ENCODE measurements at regions not wholly inside any gene's neighbourhood (a gene's known extent, or its start where the extent isn't known, plus 50 kb on each side); places are given as distances from the start of the nearest gene placed in this dataset.
"Not testable (repeated sequence)": the region's sequence is repeated elsewhere in the genome, so short reads cannot be mapped to it uniquely, and the experiment has no call there.

DNA sequence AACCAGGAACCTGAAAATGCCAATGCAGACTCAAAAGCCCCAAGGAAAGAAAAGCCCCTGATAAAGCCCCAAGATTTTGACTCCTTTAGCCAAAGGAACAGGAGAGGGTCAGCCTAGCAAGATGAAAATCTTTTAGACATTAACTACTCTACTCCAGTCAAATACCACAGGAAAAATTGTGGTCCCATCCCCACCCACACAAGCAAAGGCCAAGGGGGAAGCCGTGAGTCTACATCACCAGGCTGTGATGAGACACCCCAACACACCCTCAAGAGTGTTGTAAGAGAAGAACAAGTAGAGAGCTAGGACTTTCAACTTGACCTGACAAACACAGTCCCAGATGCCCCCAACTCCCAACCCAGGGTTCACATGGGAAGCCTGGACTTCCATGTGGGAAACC is 192.8 kb upstream of the NR5A2 start:
- no peak for FAIRE-seq

- no peak for FAIRE-seq
Observed at GRCh38 chr1:199836430-199836829, 191.1 kb upstream of the NR5A2 start.

DNA sequence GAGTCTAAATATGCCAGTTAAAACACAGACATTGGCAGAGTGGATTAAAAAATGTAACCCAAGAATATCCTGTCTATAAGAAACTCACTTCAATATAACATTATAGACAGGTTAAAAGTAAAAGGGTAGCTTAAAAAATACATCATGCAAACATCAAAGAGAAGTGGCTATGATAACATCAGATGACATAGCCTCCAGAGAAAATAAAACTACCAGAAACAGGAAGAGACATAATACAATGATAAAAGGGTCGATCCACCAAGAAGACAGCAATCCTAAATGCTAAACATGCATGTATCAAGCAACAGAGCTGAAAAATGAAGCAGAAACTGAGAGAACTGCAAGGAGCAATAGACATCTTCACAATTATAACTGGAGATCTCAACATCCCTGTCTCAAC is 190.2 kb upstream of the NR5A2 start:
- FAIRE-seq, result no peak

DNA sequence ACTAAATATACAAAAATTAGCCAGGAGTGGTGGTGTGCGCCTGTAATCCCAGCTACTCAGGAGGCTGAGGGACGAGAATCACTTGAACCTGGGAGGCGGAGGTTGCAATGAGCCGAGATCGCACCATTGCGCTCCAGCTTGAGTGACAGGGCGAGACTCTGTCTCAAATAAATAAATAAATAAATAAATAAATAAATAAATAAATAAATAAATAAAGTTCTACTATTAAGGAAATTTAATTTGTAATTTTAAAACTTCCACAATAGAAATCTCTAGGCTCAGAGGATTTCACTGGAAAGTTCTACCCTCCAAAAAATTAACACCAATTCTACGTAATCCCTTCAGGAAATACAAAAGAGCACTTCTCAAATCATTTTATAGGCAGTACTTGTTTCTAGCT is 187.9 kb upstream of the NR5A2 start:
- not testable (repeated sequence) for FAIRE-seq

DNA sequence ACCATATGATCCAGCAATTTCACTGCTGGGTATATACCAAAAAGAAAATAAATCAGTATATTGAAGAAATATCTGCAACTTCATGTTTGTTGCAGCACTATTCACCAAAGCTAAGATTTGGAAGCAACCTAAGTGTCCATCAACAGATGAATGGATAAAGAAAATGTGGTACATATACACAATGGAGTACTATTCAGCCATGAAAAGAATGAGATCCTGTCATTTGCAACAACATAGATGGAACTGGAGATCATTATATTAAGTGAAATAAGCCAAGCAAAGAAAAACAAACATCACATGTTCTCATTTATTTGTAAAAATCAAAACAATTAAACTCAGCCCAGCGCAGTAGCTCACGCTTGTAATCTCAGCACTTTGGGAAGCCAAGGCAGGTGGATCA is 184.4 kb upstream of the NR5A2 start:
- not testable (repeated sequence) for FAIRE-seq

- FAIRE-seq, result no peak
Observed at GRCh38 chr1:199843861-199844260, 183.6 kb upstream of the NR5A2 start.

DNA sequence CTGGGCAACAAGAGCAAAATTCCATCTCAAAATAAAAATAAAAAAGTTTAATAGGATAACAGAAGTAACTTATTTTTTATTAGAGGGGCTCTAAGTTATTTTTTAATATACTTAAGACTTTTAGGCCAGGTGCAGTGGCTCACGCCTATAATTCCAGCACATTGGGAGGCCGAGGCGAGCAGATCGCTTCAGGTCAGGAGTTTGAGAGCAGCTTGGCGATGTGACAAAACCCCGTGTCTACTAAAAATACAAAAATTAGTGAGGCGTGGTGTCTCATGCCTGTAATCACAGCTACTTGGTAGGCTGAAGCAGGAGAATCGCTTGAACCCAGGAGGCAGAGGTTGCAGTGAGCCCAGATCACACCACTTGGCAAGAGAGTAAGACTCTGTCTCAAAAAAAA is 180.5 kb upstream of the NR5A2 start:
- no peak for FAIRE-seq

GRCh38 chr1:199851439-199852140 is 175.9 kb upstream of the NR5A2 start:
- no peak for FAIRE-seq

GRCh38 chr1:199854686-199855321 is 172.7 kb upstream of the NR5A2 start:
- FAIRE-seq, result no peak

- FAIRE-seq, result no peak
Observed at GRCh38 chr1:199855580-199855979, 171.9 kb upstream of the NR5A2 start.

DNA sequence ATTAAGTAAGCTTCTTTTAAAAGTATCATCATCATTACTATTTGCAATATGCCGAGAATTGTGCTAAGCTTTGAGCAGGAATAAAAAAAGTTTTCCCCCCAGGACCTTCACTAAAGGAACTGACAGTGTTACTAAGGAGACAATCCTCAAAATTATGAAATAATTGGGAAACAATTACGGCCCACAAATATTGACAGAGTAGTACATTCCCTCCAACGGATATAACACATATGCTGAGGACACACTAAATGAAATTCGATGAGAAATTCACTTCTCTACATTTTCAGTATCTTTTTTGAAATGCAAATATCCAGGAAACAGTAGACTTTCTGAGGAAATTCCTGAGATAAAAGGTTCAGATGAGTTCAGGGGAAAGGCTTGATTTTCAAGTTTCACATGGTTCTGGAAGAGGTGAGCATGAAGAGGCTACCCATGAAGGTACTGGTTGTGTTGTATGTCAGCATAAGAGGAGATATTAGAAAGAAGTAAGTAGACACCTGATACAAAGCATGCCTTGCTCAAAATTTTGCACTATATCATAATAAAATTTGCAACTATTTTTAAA is 171.2 kb upstream of the NR5A2 start:
- no peak for FAIRE-seq

- FAIRE-seq, result no peak
Observed at GRCh38 chr1:199857108-199857507, 170.4 kb upstream of the NR5A2 start.

DNA sequence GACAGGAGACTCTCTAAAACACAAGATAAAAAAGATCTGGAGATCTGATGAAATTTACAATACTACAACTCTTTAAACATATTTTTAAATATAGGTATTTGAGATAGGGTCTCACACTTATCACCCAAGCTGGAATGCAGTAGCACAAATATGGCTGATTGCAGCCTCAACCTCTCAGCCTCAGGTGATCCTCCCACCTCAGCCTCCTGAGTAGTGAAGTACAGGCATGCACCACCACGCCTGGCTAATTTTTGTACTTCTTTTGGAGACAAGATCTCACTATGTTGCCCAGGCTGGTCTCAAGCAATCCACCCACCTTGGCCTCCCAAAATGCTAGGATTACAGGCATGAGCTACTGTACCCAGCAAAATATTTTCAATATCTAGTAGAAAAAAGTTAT is 170.0 kb upstream of the NR5A2 start:
- no peak for FAIRE-seq

DNA sequence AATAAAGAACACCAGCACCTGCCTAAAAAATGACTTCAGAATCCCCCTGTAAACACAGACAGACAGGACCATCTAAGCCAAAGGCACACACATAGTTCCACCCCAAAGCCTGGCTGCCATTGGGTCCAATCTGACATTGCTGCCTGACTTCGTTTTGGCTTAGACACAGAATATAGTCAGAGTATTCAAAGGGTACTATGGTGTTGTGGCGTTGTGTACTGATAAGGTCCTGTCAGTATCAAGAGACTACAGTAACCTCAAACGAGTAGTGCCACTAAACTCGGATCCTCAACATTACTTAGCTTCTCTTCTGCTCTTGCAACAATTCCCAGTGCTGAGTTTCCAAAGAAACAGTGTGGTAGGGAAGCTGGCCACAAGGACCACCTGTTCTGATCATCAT is 169.3 kb upstream of the NR5A2 start:
- FAIRE-seq, result no peak

DNA sequence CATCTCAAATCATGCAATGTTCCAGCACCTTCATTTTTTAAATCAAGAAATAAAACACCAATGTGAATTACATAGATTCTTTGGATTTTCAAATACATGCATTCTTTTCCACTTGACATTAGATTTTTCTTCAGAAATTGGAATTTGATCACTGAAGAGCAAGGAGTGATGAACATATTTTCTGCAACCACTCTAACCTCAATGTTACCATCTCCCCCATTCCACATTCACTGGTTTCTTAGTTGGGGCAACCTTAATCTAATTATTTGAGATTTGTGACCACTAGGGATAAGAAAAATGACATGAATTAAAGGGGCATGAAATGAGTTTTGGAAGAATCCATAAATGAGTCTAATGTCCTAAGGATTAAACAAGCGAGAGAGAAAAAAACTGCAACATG is 168.7 kb upstream of the NR5A2 start:
- no peak for FAIRE-seq

- no peak for FAIRE-seq
Observed at GRCh38 chr1:199859491-199859933, 168.0 kb upstream of the NR5A2 start.

DNA sequence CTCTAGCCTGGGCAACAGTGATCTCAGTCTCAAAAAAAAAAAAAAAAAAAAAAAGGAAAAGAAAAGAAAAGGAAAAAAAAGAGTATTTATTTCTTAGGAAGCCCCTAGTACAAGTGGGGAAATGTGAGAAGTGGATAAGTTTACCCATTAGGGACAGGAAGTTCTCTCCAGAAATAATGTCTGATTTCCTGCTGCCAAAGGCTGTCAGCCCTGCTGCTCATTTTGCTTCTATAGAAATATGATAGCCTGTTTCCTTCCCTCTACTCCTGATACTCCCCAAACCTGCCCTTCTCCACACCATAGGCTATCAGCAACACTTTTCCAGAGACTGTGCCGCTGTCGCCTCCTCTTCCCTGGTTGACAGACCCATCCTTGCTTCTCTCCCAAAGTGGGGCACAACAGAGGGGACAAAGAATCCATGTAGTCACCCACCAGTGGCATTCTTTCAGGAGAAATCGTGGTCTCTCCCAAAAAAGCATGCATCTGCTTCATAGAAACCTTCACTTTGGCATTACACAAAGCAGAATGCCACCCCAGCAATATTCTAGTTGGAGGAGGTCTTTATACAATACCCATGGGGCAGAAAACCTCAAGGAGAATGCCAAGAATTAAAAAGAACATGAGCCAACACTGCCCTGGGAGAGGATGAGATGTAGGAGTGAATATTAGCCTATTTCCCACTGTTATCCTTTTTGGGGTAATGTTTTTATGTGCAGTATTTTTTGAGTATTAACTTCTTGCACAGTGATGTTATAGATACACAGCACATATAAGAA is 166.3 kb upstream of the NR5A2 start:
- FAIRE-seq, result no peak

GRCh38 chr1:199862047-199862446 is 165.5 kb upstream of the NR5A2 start:
- no peak for FAIRE-seq

- no peak for FAIRE-seq
Observed at GRCh38 chr1:199866210-199866617, 161.3 kb upstream of the NR5A2 start.

GRCh38 chr1:199867601-199868000 is 159.9 kb upstream of the NR5A2 start:
- FAIRE-seq, result no peak

- FAIRE-seq, result no peak
Observed at GRCh38 chr1:199868777-199869176, 158.7 kb upstream of the NR5A2 start.

GRCh38 chr1:199875337-199875736 is 152.2 kb upstream of the NR5A2 start:
- FAIRE-seq, result no peak

GRCh38 chr1:199875856-199876255 is 151.7 kb upstream of the NR5A2 start:
- no peak for FAIRE-seq
